CD4-positive, alpha-beta T cell (primary cell): ENCODE measurements at regions not wholly inside any gene's neighbourhood (a gene's known extent, or its start where the extent isn't known, plus 50 kb on each side); places are given as distances from the start of the nearest gene placed in this dataset.
A peak's percentile ranks its signal among the peaks of the same experiment; 100 is the strongest.
"Not testable (repeated sequence)": the region's sequence is repeated elsewhere in the genome, so short reads cannot be mapped to it uniquely, and the experiment has no call there.

Source experiments
- ATAC-seq: fragments of 200-7000 bp; cut with Tn5 transposase; one replicate; pipeline ENCODE4 v1.10.0; 2022; ENCODE audit warnings: mild to moderate bottlenecking; ENCODE audit not compliant: poor library complexity
- CTCF ChIA-PET: fragments of 350-600 bp; sonication (Branson Sonifier 250); formaldehyde crosslinking; loops from one replicate; lab custom pipeline; 2021; ENCODE audit warnings: antibody characterized with exemption, inconsistent platforms; lab: Charles Lee
- POLR2A ChIA-PET: fragments of 350-600 bp; sonication (Branson Sonifier 250); formaldehyde crosslinking; loops from one replicate; lab custom pipeline; 2021; ENCODE audit warnings: antibody characterized with exemption, inconsistent platforms; lab: Charles Lee
- DNase-seq, 14 experiments: peaks; one replicate each; pipeline ENCODE4 v3.0.0-alpha.2; 2013 to 2020; ENCODE audit warnings: mixed read lengths in 2 of 14
- H3K27ac ChIP-seq, 2 donors: one replicate each; pipeline versions ENCODE4 v1.5.1 to v1.7.0; 2013; ENCODE audit warnings: low read length in 2 of 2, low read depth in 1 of 2, mild to moderate bottlenecking in 1 of 2
- H3K27me3 ChIP-seq, 2 experiments: 1 replicate in 1 of 2; 2 replicates in 1 of 2; pipeline versions ENCODE4 v1.6.1 to v1.7.0; 2013; ENCODE audit warnings: low read length in 2 of 2, control low read depth in 1 of 2, mild to moderate bottlenecking in 1 of 2, moderate library complexity in 1 of 2; ENCODE audit not compliant: insufficient read depth in 2 of 2, control insufficient read depth in 1 of 2
- H3K36me3 ChIP-seq: one replicate; pipeline ENCODE4 v1.6.1; 2013; ENCODE audit warnings: low read length, control low read depth; ENCODE audit not compliant: insufficient read depth
- H3K4me1 ChIP-seq: one replicate; pipeline ENCODE4 v1.6.1; 2013; ENCODE audit warnings: low read length, control low read depth; ENCODE audit not compliant: insufficient read depth
- H3K4me3 ChIP-seq: one replicate; pipeline ENCODE4 v1.5.1; 2013; ENCODE audit warnings: mild to moderate bottlenecking, low read length, moderate library complexity
- H3K9me3 ChIP-seq, 2 experiments: 1 replicate in 1 of 2; 2 replicates in 1 of 2; pipeline versions ENCODE4 v1.6.1 to v1.7.0; 2013; ENCODE audit warnings: low read length in 2 of 2, mild to moderate bottlenecking in 2 of 2, control low read depth in 1 of 2, moderate library complexity in 1 of 2; ENCODE audit not compliant: control insufficient read depth in 1 of 2, insufficient read depth in 1 of 2
- H3K27ac Mint-ChIP-seq: one replicate; pipeline ENCODE4 v1.8.0; 2020; ENCODE audit warnings: mixed read lengths
- H3K27me3 Mint-ChIP-seq: one replicate; pipeline ENCODE4 v1.8.0; 2021; ENCODE audit warnings: mixed read lengths
- H3K36me3 Mint-ChIP-seq: one replicate; pipeline ENCODE4 v1.8.0; 2021; ENCODE audit warnings: low read depth, mixed read lengths
- H3K4me1 Mint-ChIP-seq: one replicate; pipeline ENCODE4 v1.8.0; 2021; ENCODE audit warnings: low read depth, mixed read lengths
- H3K4me3 Mint-ChIP-seq: one replicate; pipeline ENCODE4 v1.8.0; 2020; ENCODE audit warnings: mild to moderate bottlenecking, mixed read lengths
- H3K9me3 Mint-ChIP-seq: one replicate; pipeline ENCODE4 v1.8.0; 2020; ENCODE audit warnings: mixed read lengths
- intact Hi-C, 2 experiments: fragments of 100-400 bp; cut with DNase I in 1 of 2; cut with micrococcal nuclease in 1 of 2; formaldehyde crosslinking; loops; one replicate each; pipeline versions ENCODE4 v1.15.1 to v1.9.0; 2023 to 2025; cut with DNase I, micrococcal nuclease

- ATAC-seq, H3K9me3 Mint-ChIP-seq, H3K9me3 ChIP-seq, H3K4me1 Mint-ChIP-seq, H3K27ac Mint-ChIP-seq, H3K27ac ChIP-seq, CTCF ChIA-PET, H3K4me3 Mint-ChIP-seq, H3K36me3 Mint-ChIP-seq, intact Hi-C loops, H3K4me3 ChIP-seq, H3K27me3 Mint-ChIP-seq, H3K36me3 ChIP-seq, H3K27me3 ChIP-seq, POLR2A ChIA-PET, H3K4me1 ChIP-seq: not testable (repeated sequence)
- DNase-seq = peak in 2 of 14 experiments; percentile 12 to 22
Observed at GRCh38 chr13:46455924-46456323, 68.9 kb upstream of the RUBCNL start.

- POLR2A ChIA-PET, H3K9me3 Mint-ChIP-seq, H3K27me3 Mint-ChIP-seq, H3K4me3 Mint-ChIP-seq, H3K27ac Mint-ChIP-seq, H3K36me3 Mint-ChIP-seq, CTCF ChIA-PET, H3K4me1 ChIP-seq, DNase-seq, H3K27me3 ChIP-seq, H3K27ac ChIP-seq, H3K36me3 ChIP-seq, H3K4me3 ChIP-seq, intact Hi-C loops, ATAC-seq, H3K4me1 Mint-ChIP-seq, H3K9me3 ChIP-seq: not testable (repeated sequence)
Observed at GRCh38 chr13:46451145-46451544, 64.1 kb upstream of the RUBCNL start.

- POLR2A ChIA-PET, H3K4me1 ChIP-seq, CTCF ChIA-PET, H3K27ac ChIP-seq, H3K36me3 Mint-ChIP-seq, H3K36me3 ChIP-seq, H3K27me3 ChIP-seq, DNase-seq, H3K4me1 Mint-ChIP-seq, H3K4me3 ChIP-seq, intact Hi-C loops, H3K27ac Mint-ChIP-seq, ATAC-seq, H3K4me3 Mint-ChIP-seq, H3K9me3 ChIP-seq, H3K9me3 Mint-ChIP-seq, H3K27me3 Mint-ChIP-seq: not testable (repeated sequence)
Observed at GRCh38 chr13:46449949-46450348, 62.9 kb upstream of the RUBCNL start.

- POLR2A ChIA-PET, ATAC-seq, H3K4me1 ChIP-seq, H3K27me3 ChIP-seq, H3K4me3 ChIP-seq, H3K4me1 Mint-ChIP-seq, H3K9me3 ChIP-seq, H3K27me3 Mint-ChIP-seq, DNase-seq, H3K9me3 Mint-ChIP-seq, H3K27ac ChIP-seq, H3K36me3 Mint-ChIP-seq, CTCF ChIA-PET, intact Hi-C loops, H3K4me3 Mint-ChIP-seq, H3K36me3 ChIP-seq, H3K27ac Mint-ChIP-seq: not testable (repeated sequence)
Observed at GRCh38 chr13:46448148-46448547, 61.1 kb upstream of the RUBCNL start.

- peaks cover 12% of the 10 kb centered on the region for H3K27me3 Mint-ChIP-seq
- DNase-seq, H3K4me3 Mint-ChIP-seq, CTCF ChIA-PET, H3K27ac ChIP-seq, H3K4me3 ChIP-seq, H3K4me1 ChIP-seq, POLR2A ChIA-PET, H3K36me3 ChIP-seq, intact Hi-C loops, ATAC-seq, H3K27me3 ChIP-seq, H3K9me3 Mint-ChIP-seq, H3K4me1 Mint-ChIP-seq, H3K36me3 Mint-ChIP-seq, H3K27ac Mint-ChIP-seq: not testable (repeated sequence)
- H3K9me3 ChIP-seq = peaks cover 0 to 11% of the 10 kb centered on the region in 2 experiments
Observed at GRCh38 chr13:46437808-46438404, 50.9 kb upstream of the RUBCNL start.
